NCI-H128 (cell line): ENCODE measurements at regions not wholly inside any gene's neighbourhood (a gene's known extent, or its start where the extent isn't known, plus 50 kb on each side); places are given as distances from the start of the nearest gene placed in this dataset.
"Not testable (repeated sequence)": the region's sequence is repeated elsewhere in the genome, so short reads cannot be mapped to it uniquely, and the experiment has no call there.

Experiments
- DNase-seq: peaks from one replicate; lab custom pipeline; 2025; ENCODE audit not compliant: unreplicated experiment; lab: John Stamatoyannopoulos, UW

DNA sequence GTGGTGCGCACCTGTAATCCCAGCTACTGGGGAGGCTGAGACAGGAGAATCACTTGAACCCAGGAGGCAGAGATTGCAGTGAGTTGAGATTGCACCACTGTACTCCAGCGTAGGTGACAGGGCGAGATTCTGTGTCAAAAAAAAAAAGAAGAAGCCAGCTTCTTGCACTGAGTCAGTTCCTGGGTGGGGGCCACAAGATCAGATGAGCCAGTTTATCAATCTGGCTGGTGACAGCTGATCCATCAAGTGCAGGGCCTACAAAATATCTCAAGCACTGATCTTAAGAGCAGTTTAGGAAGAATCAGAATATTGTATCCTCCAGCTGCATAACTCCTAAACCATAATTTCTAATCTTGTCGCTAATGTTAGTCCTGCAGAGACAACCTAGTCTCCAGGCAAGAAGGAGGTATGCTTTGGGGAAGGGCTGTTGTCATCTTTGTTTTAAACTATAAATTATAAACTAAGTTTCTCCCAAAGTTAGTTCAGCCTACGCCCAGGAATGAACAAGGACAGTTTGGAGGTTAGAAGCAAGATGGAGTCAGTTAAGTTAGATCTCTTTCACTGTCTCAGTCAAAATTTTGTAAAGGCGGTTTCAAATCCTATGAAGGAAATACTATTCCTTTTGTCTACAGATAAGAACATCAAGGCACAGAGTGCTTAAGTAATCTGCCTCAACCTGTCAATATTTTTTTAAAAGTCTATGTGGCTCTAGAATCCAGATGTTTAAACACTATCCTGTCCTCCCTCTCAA is 139.0 kb upstream of the NUDT4 start:
- DNase-seq: not testable (repeated sequence)

DNA sequence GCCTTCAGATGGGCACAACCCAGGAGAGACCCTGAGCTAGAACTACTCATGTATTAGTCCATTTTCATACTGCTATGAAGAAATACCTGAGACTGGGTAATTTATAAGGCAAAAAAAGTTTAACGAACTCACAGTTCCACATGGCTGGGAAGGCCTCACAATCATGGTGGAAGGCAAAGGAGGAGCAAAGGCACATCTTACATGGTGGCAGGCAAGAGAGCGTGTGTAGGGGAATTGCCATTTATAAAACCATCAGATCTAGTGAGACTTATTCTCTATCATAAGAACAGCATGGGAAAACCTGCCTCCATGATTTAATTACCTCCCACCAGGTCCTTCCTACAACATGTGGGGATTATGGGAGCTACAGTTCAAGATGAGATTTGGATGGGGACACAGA is 137.9 kb upstream of the NUDT4 start:
- not testable (repeated sequence) for DNase-seq

GRCh38 chr12:93242154-93242972 is 135.4 kb upstream of the NUDT4 start:
- DNase-seq: no peak

GRCh38 chr12:93243382-93243688 is 134.4 kb upstream of the NUDT4 start:
- no peak for DNase-seq

DNA sequence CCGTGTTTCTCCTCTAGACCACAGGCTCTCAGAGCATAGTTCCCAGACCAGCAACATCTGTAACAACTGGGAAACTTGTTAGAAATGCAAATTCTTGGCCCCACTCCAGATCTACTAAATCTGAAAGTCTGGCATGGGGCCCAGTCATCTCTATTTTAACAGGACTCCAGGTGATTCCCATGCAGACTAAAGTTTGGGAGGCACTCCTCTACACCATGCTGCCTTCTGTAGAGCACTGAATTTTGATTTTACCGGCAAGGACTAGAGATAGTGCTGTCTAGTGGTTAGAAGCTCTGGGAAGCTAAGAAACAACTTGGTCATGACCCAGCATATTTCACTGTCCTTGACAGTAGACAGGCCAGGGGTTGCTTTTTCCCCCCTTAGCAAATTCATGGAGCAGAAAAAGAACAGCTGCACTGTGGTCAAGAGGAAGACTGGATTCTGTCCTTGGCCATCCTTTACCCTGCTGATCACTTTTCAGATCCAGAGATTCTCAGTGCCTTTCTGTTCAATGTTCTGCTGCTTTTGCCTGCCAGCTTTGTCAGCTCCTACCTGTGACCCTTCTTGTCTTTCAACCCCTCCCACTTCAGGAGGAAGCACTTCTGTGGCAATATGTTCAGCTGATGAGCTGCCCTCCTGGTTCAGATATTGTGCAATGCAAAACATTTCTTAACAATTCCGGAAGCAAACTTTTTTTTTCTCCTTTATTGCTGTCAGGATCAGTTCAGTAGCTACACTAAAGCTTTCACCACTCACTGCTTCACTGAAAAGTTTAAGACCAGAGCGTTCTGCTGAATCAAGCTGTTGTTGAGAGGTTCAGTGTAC is 133.8 kb upstream of the NUDT4 start:
- no peak for DNase-seq

DNA sequence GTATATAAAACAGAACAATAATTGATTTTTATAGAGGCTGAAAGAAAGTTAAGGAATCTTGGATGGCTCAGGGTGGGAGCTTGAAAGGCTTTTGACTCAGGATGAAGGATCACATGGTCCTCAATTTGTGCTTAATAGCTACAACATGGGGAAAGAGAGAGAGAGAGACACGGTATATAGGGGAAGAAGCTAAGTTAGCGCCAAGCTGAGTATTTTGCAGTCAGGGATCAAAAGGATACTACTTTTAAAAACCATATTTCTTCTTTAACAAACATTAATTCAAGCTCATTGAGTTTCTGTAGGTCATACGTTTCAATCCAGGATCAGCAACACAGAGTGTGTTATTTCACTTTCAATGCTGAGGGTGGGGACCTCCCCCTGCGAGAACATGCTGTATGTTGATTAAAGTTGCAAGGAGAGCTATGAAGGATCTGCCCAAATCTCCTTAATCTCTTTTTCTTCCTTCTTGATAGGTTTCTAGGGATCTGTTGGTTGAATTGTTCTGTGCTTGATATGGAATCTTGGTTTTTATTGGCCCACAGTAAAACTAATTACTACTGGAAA is 133.1 kb upstream of the NUDT4 start:
- DNase-seq: no peak

DNA sequence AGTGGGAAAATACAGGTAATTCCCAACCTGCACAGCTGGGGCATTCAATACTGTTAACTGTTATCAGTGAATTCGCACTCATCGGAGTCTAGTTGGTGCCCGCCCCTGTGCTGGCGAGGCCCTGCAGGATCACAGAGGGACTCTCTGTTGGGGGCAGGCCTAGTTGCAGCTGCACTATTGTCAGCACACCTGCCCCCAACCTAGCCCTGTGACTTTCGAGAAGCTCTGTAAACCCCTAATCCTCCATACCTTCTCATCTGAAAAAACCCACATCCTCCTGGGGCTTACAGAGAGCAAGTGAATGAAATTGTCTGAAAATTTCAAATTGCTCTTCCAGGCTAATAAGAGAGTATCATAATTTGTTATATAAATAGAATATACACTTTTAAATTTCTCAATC is 132.2 kb upstream of the NUDT4 start:
- no peak for DNase-seq

DNA sequence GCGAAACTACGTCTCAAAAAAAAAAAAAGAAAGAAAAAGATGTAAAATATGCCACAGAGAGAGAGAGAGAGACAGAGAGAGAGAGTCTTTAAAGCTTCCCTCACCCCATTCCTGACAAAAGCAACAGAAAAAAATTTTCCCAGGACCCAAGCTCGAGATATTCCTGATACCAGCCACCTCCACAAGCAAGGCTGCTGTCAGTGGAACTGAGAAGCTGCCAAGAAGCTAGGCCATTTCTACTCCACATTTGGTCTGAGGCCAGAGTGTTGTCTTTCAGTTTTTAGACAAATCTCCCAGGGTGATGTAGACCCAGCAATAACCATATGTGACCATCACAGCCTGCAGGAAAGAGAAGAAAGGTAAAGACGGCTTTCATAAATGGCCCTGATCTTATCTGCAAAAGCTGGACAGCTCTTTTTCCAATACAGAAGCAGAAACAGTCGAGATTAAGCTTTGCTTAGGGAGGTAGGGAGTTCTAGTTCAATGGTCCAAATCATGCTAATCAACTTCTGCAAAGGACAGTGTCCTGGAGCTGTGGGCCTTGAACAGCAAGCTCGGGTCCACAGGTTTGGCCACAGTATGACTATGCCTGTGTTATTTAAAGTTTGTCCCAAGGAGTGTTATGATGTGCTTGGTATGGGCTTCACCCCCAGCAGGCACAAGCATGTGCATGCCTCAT is 130.3 kb upstream of the NUDT4 start:
- DNase-seq: no peak

GRCh38 chr12:93252221-93252620 is 125.5 kb upstream of the NUDT4 start:
- DNase-seq: no peak

GRCh38 chr12:93254911-93255310 is 122.8 kb upstream of the NUDT4 start:
- no peak for DNase-seq

DNA sequence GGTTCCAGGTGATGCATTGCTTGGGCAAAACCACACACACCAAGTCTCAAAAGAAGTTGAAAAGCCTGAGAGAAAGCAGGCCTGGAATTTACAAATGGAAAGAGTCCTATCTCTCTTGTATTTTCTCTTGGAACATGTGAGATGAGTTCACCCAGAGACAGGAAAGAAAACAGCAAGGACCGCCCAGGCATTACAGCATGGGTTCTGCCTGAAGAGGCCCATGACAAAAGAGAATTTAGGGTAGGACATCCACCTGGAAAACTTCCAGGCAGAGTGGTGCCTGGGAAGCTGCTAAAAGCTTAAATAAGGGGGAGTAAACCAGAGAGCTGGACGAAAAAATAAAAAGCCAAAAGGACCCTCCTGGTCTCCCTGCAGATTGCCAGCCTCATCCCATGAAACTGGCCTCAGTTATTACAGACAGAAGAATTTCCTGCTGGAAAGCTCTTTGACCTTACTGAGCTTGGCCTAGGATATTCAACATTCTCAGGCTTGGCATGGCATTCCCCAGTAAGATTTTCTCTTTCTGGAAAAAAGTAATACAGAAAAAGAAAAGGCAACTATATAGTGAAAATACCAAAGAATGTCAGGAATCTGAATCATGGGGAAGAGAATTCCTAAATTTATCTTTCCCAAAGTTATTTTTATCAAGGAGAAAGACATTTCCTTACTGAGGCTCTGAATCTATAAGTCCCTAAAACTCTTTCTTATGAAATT is 121.3 kb upstream of the NUDT4 start:
- no peak for DNase-seq

DNA sequence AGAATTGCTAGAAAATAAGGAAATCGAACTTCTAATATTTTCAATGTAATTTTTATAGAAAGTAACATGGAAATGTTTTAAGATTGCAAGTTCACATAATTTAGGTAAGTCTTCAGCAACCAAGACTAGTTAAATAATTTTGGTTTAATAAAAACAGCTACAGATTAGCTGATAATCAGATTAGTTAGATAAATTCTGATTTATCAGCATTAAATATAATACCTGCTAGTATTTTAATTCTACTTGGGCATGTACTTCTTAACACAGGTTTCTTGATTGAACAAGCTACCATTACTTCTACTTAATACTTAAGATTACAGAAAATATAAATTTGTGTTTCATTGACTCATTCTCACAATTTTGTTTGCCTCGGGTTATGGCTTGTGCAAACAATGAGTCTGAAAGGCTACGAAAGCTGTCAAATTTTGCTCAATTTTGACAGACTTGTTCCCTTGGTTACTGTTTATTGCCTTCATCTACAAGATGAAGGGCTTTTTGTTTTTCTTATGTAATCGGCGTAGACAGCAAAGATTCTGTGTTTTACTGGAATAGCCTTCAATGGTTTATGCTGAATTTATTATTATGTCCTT is 116.1 kb upstream of the NUDT4 start:
- no peak for DNase-seq

DNA sequence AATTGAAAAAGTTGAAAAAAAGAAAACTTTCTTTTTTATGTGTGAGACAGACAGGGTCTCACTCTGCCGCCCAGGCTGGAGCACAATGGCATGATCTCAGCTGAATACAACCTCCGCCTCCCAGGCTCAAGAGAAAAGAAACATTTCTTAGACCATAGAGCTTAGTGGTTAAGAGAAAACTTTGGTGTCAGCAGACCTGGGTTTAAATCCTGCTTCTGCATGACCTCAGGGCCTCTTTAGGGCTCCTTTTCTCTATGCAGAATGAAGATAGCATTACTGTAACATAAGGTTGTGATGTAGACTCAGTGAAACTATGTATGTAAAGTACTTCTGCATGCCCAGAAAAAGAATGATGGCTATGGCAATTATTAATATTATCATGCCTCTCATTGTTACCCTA is 104.7 kb upstream of the NUDT4 start:
- DNase-seq: no peak

- no peak for DNase-seq
These were observed 103.7 kb upstream of the NUDT4 start for GRCh38 chr12:93273834-93274564.

DNA sequence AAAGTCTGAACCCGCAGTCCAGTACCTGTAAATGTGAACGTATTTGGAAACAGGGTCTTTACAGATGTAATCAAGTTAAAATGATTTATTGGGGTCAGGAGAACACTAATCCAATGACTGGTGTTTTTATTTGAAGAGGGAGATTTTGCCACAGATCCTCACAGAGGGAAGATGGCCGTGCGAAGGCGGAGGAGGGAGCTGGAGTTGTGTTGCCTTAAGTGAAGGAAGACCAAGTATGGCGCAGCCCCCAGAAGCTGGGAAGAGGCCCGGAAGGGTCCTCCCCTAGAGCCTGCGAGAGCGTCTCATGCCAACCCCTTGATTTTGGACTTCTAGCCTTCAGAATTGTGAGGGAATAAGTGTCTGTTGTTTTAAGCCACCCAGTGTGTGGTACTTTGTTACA is 102.8 kb upstream of the NUDT4 start:
- no peak for DNase-seq

GRCh38 chr12:93275589-93275988 is 102.1 kb upstream of the NUDT4 start:
- no peak for DNase-seq

- no peak for DNase-seq
These were observed 97.9 kb upstream of the NUDT4 start for GRCh38 chr12:93279565-93280412.

DNA sequence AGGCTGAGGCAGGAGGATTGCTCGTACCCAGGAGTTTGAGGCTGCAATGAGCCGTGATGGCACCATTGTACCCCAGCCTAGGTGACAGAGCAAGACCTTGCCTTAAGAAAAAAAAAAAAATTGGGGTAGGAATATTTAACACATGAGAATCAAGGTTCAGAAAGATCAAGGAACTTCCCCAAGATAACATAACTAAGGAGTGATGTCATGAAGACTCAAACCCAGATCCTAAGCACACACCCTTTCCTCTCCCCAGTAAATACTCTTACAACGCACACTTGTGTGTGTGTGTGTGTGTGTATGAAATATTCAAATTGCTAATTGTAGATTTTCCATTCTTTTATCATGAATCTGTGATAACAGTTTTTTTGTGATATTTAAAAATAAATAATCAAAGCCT is 90.6 kb upstream of the NUDT4 start:
- no peak for DNase-seq
